ENCODE measurements at regions not wholly inside any gene's neighbourhood (a gene's known extent, or its start where the extent isn't known, plus 50 kb on each side); places are given as distances from the start of the nearest gene placed in this dataset.

DNA sequence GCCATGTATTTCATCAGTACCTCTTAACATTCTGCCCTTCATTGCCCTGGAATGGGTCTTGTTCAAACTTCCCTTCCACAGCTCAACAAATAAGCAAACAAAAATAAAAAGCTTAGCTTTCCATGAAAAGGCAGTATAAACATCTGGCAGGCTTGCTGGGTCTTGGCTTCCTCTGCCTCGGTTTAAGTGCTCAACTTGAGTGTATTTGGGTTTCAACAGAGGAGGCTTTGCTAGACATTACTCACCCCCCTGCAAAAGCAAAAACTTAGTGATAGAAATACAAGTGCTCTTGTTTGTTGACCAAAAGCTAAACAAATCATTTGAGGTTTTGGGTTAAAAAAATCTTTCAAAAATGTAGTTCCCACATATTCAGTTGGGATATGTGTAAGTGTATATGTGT, 518.5 kb downstream of the PLPP3 start:
- no peak for DNase-seq (ENCODE audit: low spot score)
- H3K27ac ChIP-seq, result no peak overlapping the region
- TF ChIP-seq CTCF (conservative IDR thresholded peaks at IDR 0.05; ENCODE audit: low read depth), result no peak
- POLR2A ChIA-PET (ENCODE audit: low non-redundant PET), result no interaction called here
- CTCF ChIA-PET, result no interaction called here

DNA sequence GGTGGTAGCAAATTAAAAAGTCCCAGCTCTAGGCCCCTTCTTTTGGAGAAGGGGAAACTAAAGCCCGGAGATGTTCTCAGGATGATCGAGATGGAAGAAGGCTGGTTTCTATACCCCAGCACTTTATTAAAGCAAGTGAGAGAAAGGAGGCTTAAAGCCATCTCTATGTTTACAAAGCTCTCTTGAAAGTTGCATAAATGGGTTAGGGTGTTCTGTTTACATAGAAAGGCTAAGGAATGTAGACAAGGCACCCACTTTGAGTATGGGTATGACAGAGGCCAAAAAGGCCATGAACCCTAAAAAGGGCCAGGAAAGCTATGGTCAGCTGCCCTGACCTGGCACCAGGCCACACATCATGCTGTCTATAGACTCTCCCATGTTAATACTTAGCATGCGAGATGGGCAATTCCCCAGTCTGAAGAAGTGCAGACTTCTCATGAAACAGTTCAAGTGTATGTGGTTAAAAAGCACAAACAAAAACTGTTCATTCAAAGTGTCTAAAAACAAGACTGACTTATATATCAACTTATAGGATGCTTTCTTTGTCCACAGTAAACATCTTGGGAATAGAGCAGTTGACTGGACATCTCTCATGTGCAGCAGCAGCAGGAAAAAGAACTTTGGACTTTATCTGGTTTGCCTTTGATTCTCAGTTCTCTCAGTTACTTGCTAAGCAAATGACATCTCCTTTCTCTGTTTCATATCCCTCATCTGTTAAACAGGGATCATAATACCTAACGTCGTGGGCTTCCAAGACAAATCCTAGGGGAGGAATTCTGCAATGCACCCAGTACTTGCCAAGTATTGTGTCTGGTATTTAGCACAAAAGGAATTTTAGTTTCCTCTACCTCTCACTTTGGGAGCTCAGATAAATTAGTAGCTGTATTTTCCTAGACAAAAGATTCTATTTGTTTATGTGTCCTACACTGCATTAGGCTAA, 521.6 kb downstream of the PLPP3 start:
- no peak for DNase-seq (ENCODE audit: low spot score)

GRCh38 chr1:56056438-56057287, 522.7 kb downstream of the PLPP3 start:
- DNase-seq (ENCODE audit: low spot score), result peak; percentile 8
- TF ChIP-seq CTCF (conservative IDR thresholded peaks at IDR 0.05; ENCODE audit: low read depth), result no peak
- H3K27ac ChIP-seq, result no peak overlapping the region
- ChIA-PET POLR2A (ENCODE audit: low non-redundant PET) (no interaction called here), CTCF (interaction anchor here (0.7 kb wide), 1 partner anchor 9 kb away, joined by 3 read pairs; no protein-coding TSS in a partner anchor)

More for the DNA sequence above, 521.6 kb downstream of the PLPP3 start:
- ChIA-PET POLR2A (ENCODE audit: low non-redundant PET) (no interaction called here), CTCF (no interaction called here)
- H3K27ac ChIP-seq, result no peak overlapping the region
- TF ChIP-seq CTCF (conservative IDR thresholded peaks at IDR 0.05; ENCODE audit: low read depth), result no peak

DNA sequence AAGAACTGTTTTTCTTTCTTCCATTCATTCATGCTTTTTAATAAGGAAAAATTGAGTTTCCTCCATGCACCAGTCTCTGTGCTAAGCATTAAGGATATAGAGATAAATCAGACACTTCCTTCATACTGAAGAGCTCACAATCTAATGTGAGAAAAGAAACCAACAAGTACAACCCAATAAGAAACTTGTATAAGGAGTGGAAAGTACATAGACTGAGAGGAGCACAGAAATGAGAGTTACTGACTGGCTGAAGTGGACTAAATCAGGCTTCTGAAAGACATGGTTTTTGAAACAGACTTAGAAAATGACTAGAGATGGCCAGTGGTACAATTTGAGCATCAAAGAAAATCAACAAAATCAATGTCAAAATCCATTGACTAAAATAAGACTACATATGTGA, 524.4 kb downstream of the PLPP3 start:
- H3K27ac ChIP-seq, result no peak overlapping the region
- ChIA-PET POLR2A (ENCODE audit: low non-redundant PET) (no interaction called here), CTCF (no interaction called here)
- no peak for DNase-seq (ENCODE audit: low spot score)
- TF ChIP-seq CTCF (conservative IDR thresholded peaks at IDR 0.05; ENCODE audit: low read depth), result no peak

DNA sequence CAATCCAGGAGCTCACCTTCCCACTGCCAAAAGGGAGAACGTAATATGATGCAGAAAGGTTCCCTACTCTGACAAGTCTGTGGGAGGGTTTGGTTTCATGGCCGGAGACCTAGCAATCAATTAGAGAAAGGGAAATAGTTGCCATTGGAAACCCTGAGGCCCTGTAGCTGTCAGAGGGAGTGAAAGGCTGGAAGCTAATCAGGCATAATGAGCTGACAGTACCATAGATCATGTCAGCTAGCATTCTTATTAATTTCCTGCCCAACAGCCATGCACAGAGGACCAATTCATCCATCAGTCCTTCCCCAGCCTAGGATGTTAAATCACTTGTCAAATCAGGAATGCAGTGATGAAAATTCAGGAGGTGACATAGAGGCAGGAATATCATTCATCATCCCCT, 527.3 kb downstream of the PLPP3 start:
- ChIA-PET CTCF (no interaction called here), POLR2A (ENCODE audit: low non-redundant PET) (no interaction called here)
- TF ChIP-seq CTCF (conservative IDR thresholded peaks at IDR 0.05; ENCODE audit: low read depth), result no peak
- DNase-seq (ENCODE audit: low spot score), result no peak
- H3K27ac ChIP-seq, result no peak overlapping the region

GRCh38 chr1:56050911-56051310, 528.5 kb downstream of the PLPP3 start:
- DNase-seq (ENCODE audit: low spot score), result no peak
- ChIA-PET POLR2A (ENCODE audit: low non-redundant PET) (no interaction called here), CTCF (no interaction called here)
- no peak for TF ChIP-seq CTCF (conservative IDR thresholded peaks at IDR 0.05; ENCODE audit: low read depth)
- H3K27ac ChIP-seq, result no peak overlapping the region

All from RWPE1 (cell line).